Testis (tissue), 2 donors: ENCODE measurements at regions not wholly inside any gene's neighbourhood (a gene's known extent, or its start where the extent isn't known, plus 50 kb on each side); places are given as distances from the start of the nearest gene placed in this dataset.

Experiments used
- DNase-seq: peaks from one replicate; pipeline ENCODE4 v3.0.0-alpha.2; 2019
- H3K27ac ChIP-seq, 2 donors: fragments of 200-600 bp; sonication (generic); one replicate each; pipeline ENCODE4 v1.5.1; 2019
- H3K27me3 ChIP-seq: fragments of 200-600 bp; sonication (generic); one replicate; pipeline ENCODE4 v1.5.1; 2019
- H3K36me3 ChIP-seq: fragments of 200-600 bp; sonication (generic); one replicate; pipeline ENCODE4 v1.5.1; 2017; ENCODE audit warnings: low read depth; ENCODE audit errors: missing control alignments
- H3K4me1 ChIP-seq: fragments of 200-600 bp; sonication (generic); one replicate; pipeline ENCODE4 v1.5.1; 2019
- H3K4me3 ChIP-seq, 2 donors: fragments of 200-600 bp; sonication (generic); one replicate each; pipeline ENCODE4 v1.5.1; 2017 to 2019
- H3K9me3 ChIP-seq: fragments of 200-600 bp; sonication (generic); one replicate; pipeline ENCODE4 v1.5.1; 2017
- CTCF ChIP-seq, 3 experiments: fragments of 450-650 bp in 2 of 3; fragments of 200-600 bp in 1 of 3; sonication (generic) in 1 of 3; IDR thresholded peaks; one replicate each; pipeline ENCODE4 v1.5.1; 2016 to 2019; ENCODE audit warnings: antibody characterized with exemption in 3 of 3, mild to moderate bottlenecking in 2 of 3, moderate library complexity in 1 of 3
- POLR2A ChIP-seq: fragments of 450-650 bp; IDR thresholded peaks from one replicate; pipeline ENCODE4 v1.6.1; 2017; ENCODE audit warnings: antibody characterized with exemption, mild to moderate bottlenecking, moderate library complexity
- WGBS, 2 donors: methylation state at CpG; one replicate each; pipeline ENCODE4 v1.1.5; 2018; 5-methylcytosine and 5-hydroxymethylcytosine counted together
- intact Hi-C: fragments of 100-400 bp; cut with DNase I; formaldehyde crosslinking; loops from one replicate; pipeline ENCODE4 v1.15.1; 2023; ENCODE audit warnings: low total_unique reads

GRCh38 chr16:8260140-8260539, 330.2 kb downstream of the TMEM114 start:
- TF ChIP-seq CTCF (IDR thresholded peaks at IDR 0.05): no peak
- no peak for TF ChIP-seq POLR2A
- no peak overlapping the region for H3K4me3 ChIP-seq
- WGBS, 2 donors: 70 to 89% methylated on average over 3 of the region's 3 CpGs
- H3K27me3 ChIP-seq: no peaks in the 10 kb centered on the region
- no peaks in the 10 kb centered on the region for H3K4me1 ChIP-seq
- DNase-seq: no peak
- H3K36me3 ChIP-seq: no peaks in the 10 kb centered on the region
- H3K27ac ChIP-seq: no peak overlapping the region
- intact Hi-C loops: no loop called here
- no peaks in the 10 kb centered on the region for H3K9me3 ChIP-seq

GRCh38 chr16:8258523-8258922, 331.8 kb downstream of the TMEM114 start:
- 71 to 74% methylated on average over 7 of the region's 7 CpGs for WGBS, 2 donors
- intact Hi-C loops: no loop called here
- Histone ChIP-seq H3K27ac (no peak overlapping the region), H3K27me3 (no peaks in the 10 kb centered on the region), H3K4me3 (no peak overlapping the region), H3K36me3 (no peaks in the 10 kb centered on the region), H3K9me3 (no peaks in the 10 kb centered on the region), H3K4me1 (no peaks in the 10 kb centered on the region)
- TF ChIP-seq POLR2A: no peak
- no peak for TF ChIP-seq CTCF (IDR thresholded peaks at IDR 0.05)
- no peak for DNase-seq

GRCh38 chr16:8257561-8257960, 332.8 kb downstream of the TMEM114 start:
- no peak overlapping the region for H3K4me3 ChIP-seq
- H3K27me3 ChIP-seq: no peaks in the 10 kb centered on the region
- H3K36me3 ChIP-seq: no peaks in the 10 kb centered on the region
- intact Hi-C loops: no loop called here
- DNase-seq: no peak
- no peaks in the 10 kb centered on the region for H3K9me3 ChIP-seq
- no peak overlapping the region for H3K27ac ChIP-seq
- no peaks in the 10 kb centered on the region for H3K4me1 ChIP-seq
- WGBS, 2 donors: 78 to 89% methylated on average over 3 of the region's 3 CpGs
- TF ChIP-seq POLR2A: no peak
- no peak for TF ChIP-seq CTCF (IDR thresholded peaks at IDR 0.05)

- H3K27me3 ChIP-seq: no peaks in the 10 kb centered on the region
- intact Hi-C loops: no loop called here
- H3K9me3 ChIP-seq: no peaks in the 10 kb centered on the region
- 66 to 77% methylated on average over 4 of the region's 4 CpGs for WGBS, 2 donors
- no peaks in the 10 kb centered on the region for H3K36me3 ChIP-seq
- TF ChIP-seq POLR2A: no peak
- no peak for TF ChIP-seq CTCF (IDR thresholded peaks at IDR 0.05)
- no peak for DNase-seq
- H3K27ac ChIP-seq: no peak overlapping the region
- no peak overlapping the region for H3K4me3 ChIP-seq
- no peaks in the 10 kb centered on the region for H3K4me1 ChIP-seq
Measured at GRCh38 chr16:8254405-8254804, 335.9 kb downstream of the TMEM114 start.

GRCh38 chr16:8253718-8254117, 336.6 kb downstream of the TMEM114 start:
- intact Hi-C loops: no loop called here
- no peak for DNase-seq

More at GRCh38 chr16:8253718-8254117, 336.6 kb downstream of the TMEM114 start:
- 78 to 83% methylated on average over 5 of the region's 5 CpGs for whole genome bisulfite sequencing, 2 donors
- H3K27ac ChIP-seq: no peak overlapping the region
- no peak overlapping the region for H3K4me3 ChIP-seq
- H3K36me3 ChIP-seq: no peaks in the 10 kb centered on the region
- H3K27me3 ChIP-seq: no peaks in the 10 kb centered on the region
- no peak for TF ChIP-seq CTCF (IDR thresholded peaks at IDR 0.05)
- no peak for TF ChIP-seq POLR2A
- H3K4me1 ChIP-seq: no peaks in the 10 kb centered on the region
- H3K9me3 ChIP-seq: no peaks in the 10 kb centered on the region
